GM12878 (cell line): ENCODE measurements at regions not wholly inside any gene's neighbourhood (a gene's known extent, or its start where the extent isn't known, plus 50 kb on each side); places are given as distances from the start of the nearest gene placed in this dataset.

Experiments
- ATAC-seq: fragments of 200-7000 bp; cut with Tn5 transposase; 3 replicates; pipeline ENCODE4 v1.9.1; 2020; ENCODE audit warnings: mild to moderate bottlenecking, moderate library complexity
- BruUV-seq: library from RNA; stranded (reverse); fragments of 400-500 nt; replicated peaks from 2 replicates; lab custom pipeline; 2021; lab: Mats Ljungman, UMichigan
- CTCF ChIA-PET: fragments of 300-600 bp; sonication (Branson Sonifier 250); formaldehyde crosslinking; extraction: SDS; loops from one replicate; lab custom pipeline; 2021; ENCODE audit warnings: inconsistent platforms; lab: Yijun Ruan, JAX
- POLR2A ChIA-PET: fragments of 350-600 bp; formaldehyde crosslinking; extraction: SDS; loops from one replicate; lab custom pipeline; 2021; ENCODE audit warnings: inconsistent platforms; lab: Charles Lee
- RAD21 ChIA-PET: fragments of 300-600 bp; sonication (Branson Sonifier 250); formaldehyde crosslinking; loops from one replicate; lab custom pipeline; 2023; ENCODE audit warnings: antibody characterized with exemption; ENCODE audit not compliant: unreplicated experiment; lab: Charles Lee
- SMC1A ChIA-PET: fragments of 300-600 bp; sonication (Branson Sonifier 250); formaldehyde crosslinking; loops from one replicate; lab custom pipeline; 2023; ENCODE audit not compliant: unreplicated experiment, uncharacterized antibody; lab: Charles Lee
- DNase-seq: peaks from one replicate; pipeline ENCODE4 v3.0.0-alpha.2; 2011; ENCODE audit warnings: low read depth, low spot score
- FAIRE-seq: peaks from 3 replicates; lab custom pipeline; 2011; peaks lifted over from hg19 to GRCh38; lab: Jason Lieb, UNC
- H2AFZ ChIP-seq: 2 replicates; pipeline ENCODE4 v1.6.0; 2011; ENCODE audit warnings: low read depth, low read length, control low read depth; ENCODE audit not compliant: control insufficient read depth
- H3K27ac ChIP-seq: 2 replicates; pipeline ENCODE4 v1.5.1; 2011; ENCODE audit warnings: control low read depth; ENCODE audit not compliant: control insufficient read depth, insufficient read depth
- H3K27me3 ChIP-seq, 2 experiments: replicated peaks in 1 of 2; 2 replicates each; pipeline versions ENCODE4 v1.6.0 to v1.6.1; 2011; ENCODE audit warnings: low read length in 1 of 2; ENCODE audit not compliant: control insufficient read depth in 2 of 2, insufficient read depth in 2 of 2
- H3K36me3 ChIP-seq, 2 experiments: 2 replicates each; pipeline ENCODE4 v1.5.1; 2011; ENCODE audit warnings: low read length in 1 of 2; ENCODE audit not compliant: control insufficient read depth in 2 of 2, insufficient read depth in 2 of 2
- H3K4me1 ChIP-seq: 2 replicates; pipeline ENCODE4 v1.6.1; 2011; ENCODE audit warnings: mild to moderate bottlenecking, low read length, moderate library complexity, mixed read lengths; ENCODE audit not compliant: control insufficient read depth, insufficient read depth
- H3K4me2 ChIP-seq: 2 replicates; pipeline ENCODE4 v1.6.0; 2011; ENCODE audit warnings: control low read depth; ENCODE audit not compliant: control insufficient read depth, insufficient read depth
- H3K4me3 ChIP-seq: fragments of 200-600 bp; sonication (generic); 2 replicates; pipeline ENCODE4 v1.5.1; 2016
- H3K79me2 ChIP-seq: 2 replicates; pipeline ENCODE4 v1.6.0; 2011; ENCODE audit warnings: low read length; ENCODE audit not compliant: control insufficient read depth, insufficient read depth
- H3K9ac ChIP-seq: 2 replicates; pipeline ENCODE4 v1.8.0; 2011; ENCODE audit warnings: low read length, control low read depth, mixed read lengths; ENCODE audit not compliant: control insufficient read depth, insufficient read depth
- H3K9me3 ChIP-seq: replicated peaks from 3 replicates; pipeline ENCODE4 v1.5.1; 2011; ENCODE audit warnings: mild to moderate bottlenecking, low read length; ENCODE audit not compliant: control insufficient read depth, insufficient read depth
- H4K20me1 ChIP-seq: 2 replicates; pipeline ENCODE4 v1.6.0; 2011; ENCODE audit not compliant: control insufficient read depth, insufficient read depth
- CHD1 ChIP-seq: IDR thresholded peaks from 2 replicates; pipeline ENCODE4 v1.6.1; 2012; ENCODE audit warnings: low read depth, low read length, improper control_type of control experiment
- E2F8 ChIP-seq: fragments of 450-650 bp; IDR thresholded peaks from 2 replicates; pipeline ENCODE4 v1.6.1; 2018; ENCODE audit warnings: mild to moderate bottlenecking, low read depth, moderate library complexity; ENCODE audit not compliant: partially characterized antibody
- HCFC1 ChIP-seq: fragments of 150-350 bp; IDR thresholded peaks from 2 replicates; pipeline ENCODE4 v1.6.1; 2014; ENCODE audit warnings: low read length
- MTA2 ChIP-seq: fragments of 450-650 bp; IDR thresholded peaks from 2 replicates; pipeline ENCODE4 v1.6.1; 2016; ENCODE audit warnings: low read depth, mild to moderate bottlenecking, moderate library complexity
- NFIC ChIP-seq: IDR thresholded peaks from 2 replicates; pipeline ENCODE4 v1.6.1; 2012; ENCODE audit warnings: low read depth, mild to moderate bottlenecking, inconsistent platforms, low read length, moderate library complexity
- NR2F1 ChIP-seq: fragments of 450-650 bp; conservative IDR thresholded peaks from 2 replicates; pipeline ENCODE4 v1.6.1; 2017; ENCODE audit warnings: mild to moderate bottlenecking
- SIX5 ChIP-seq: IDR thresholded peaks from 2 replicates; pipeline ENCODE4 v1.6.1; 2011; ENCODE audit warnings: mild to moderate bottlenecking, low read depth, low read length, moderate library complexity; ENCODE audit not compliant: severe bottlenecking
- STAT1 ChIP-seq: fragments of 450-650 bp; conservative IDR thresholded peaks from 2 replicates; pipeline ENCODE4 v1.6.1; 2014; ENCODE audit warnings: antibody characterized with exemption, mild to moderate bottlenecking
- SUZ12 ChIP-seq: fragments of 200-600 bp; sonication (generic); IDR thresholded peaks from one replicate; pipeline ENCODE4 v1.6.1; 2018; ENCODE audit warnings: antibody characterized with exemption, mild to moderate bottlenecking; ENCODE audit not compliant: unreplicated experiment
- ZNF217 ChIP-seq: fragments of 450-650 bp; IDR thresholded peaks from 2 replicates; pipeline ENCODE4 v1.6.1; 2017; ENCODE audit warnings: antibody characterized with exemption, mild to moderate bottlenecking
- ZZZ3 ChIP-seq: IDR thresholded peaks from 2 replicates; pipeline ENCODE4 v1.6.1; 2011; ENCODE audit warnings: low read depth; ENCODE audit not compliant: control insufficient read depth, insufficient read length
- WGBS: methylation state at CpG from one replicate; pipeline ENCODE4 v1.1.6; 2016; ENCODE audit warnings: low lambda C conversion rate; ENCODE audit not compliant: insufficient replicate concordance, insufficient coverage; ENCODE audit errors: missing lambda C conversion rate; 5-methylcytosine and 5-hydroxymethylcytosine counted together
- in situ Hi-C: fragments of 300-500 bp; cut with MboI; formaldehyde crosslinking; loops from 9 replicates; pipeline ENCODE4 v1.14.3; 2018; ENCODE audit warnings: mixed read lengths
- intact Hi-C: fragments of 100-400 bp; cut with micrococcal nuclease; formaldehyde crosslinking; loops from one replicate; pipeline ENCODE4 v1.14.2; 2022; ENCODE audit not compliant: unreplicated experiment

- no peak for TF ChIP-seq ZZZ3
- no peak for TF ChIP-seq E2F8
- no peak for TF ChIP-seq HCFC1
- TF ChIP-seq NFIC = no peak
Measured at GRCh38 chr2:226445216-226445861, 354.3 kb downstream of the IRS1 start (continued).

GRCh38 chr2:226443112-226443511 is 356.5 kb downstream of the IRS1 start:
- no peak for TF ChIP-seq SIX5
- no peak for TF ChIP-seq CHD1
- no peak for TF ChIP-seq SUZ12
- no peak for TF ChIP-seq STAT1
- TF ChIP-seq NR2F1 = no peak
- no peak for TF ChIP-seq ZNF217
- TF ChIP-seq MTA2 = no peak
- Histone ChIP-seq H2AFZ (no peak overlapping the region), H3K27me3 (no peaks in the 10 kb centered on the region), H3K27ac (no peak overlapping the region), H3K4me3 (no peak overlapping the region), H3K4me1 (no peaks in the 10 kb centered on the region), H3K79me2 (no peaks in the 10 kb centered on the region), H3K36me3 (no peaks in the 10 kb centered on the region), H4K20me1 (no peaks in the 10 kb centered on the region), H3K9ac (no peak overlapping the region), H3K9me3 (no peaks in the 10 kb centered on the region), H3K4me2 (no peak overlapping the region)
- intact Hi-C loops = no loop called here
- no TSS peak for BruUV-seq
- RAD21 ChIA-PET = no interaction called here
- SMC1A ChIA-PET = no interaction called here
- POLR2A ChIA-PET = no interaction called here
- whole genome bisulfite sequencing = 24% methylated on average over 5 of the region's 5 CpGs
- FAIRE-seq (no peak), ATAC-seq (no peak), DNase-seq (no peak)
- in situ Hi-C loops = no loop called here
- CTCF ChIA-PET = no interaction called here
